ENCODE measurements at regions not wholly inside any gene's neighbourhood (a gene's known extent, or its start where the extent isn't known, plus 50 kb on each side); places are given as distances from the start of the nearest gene placed in this dataset.

GRCh38 chr1:79595931-79596330 lies 589.4 kb upstream of the ADGRL4 start:
- no peak for DNase-seq

GRCh38 chr1:79594121-79594698 lies 587.7 kb upstream of the ADGRL4 start:
- DNase-seq, result no peak

GRCh38 chr1:79592707-79593106 lies 586.2 kb upstream of the ADGRL4 start:
- no peak for DNase-seq

- DNase-seq, result no peak
Measured at GRCh38 chr1:79588719-79589118, 582.2 kb upstream of the ADGRL4 start.

- DNase-seq, result no peak
Measured at GRCh38 chr1:79587229-79587628, 580.7 kb upstream of the ADGRL4 start.

GRCh38 chr1:79585801-79586200 lies 579.3 kb upstream of the ADGRL4 start:
- no peak for DNase-seq

GRCh38 chr1:79575424-79575823 lies 568.9 kb upstream of the ADGRL4 start:
- DNase-seq, result no peak

- DNase-seq, result no peak
Measured at GRCh38 chr1:79568411-79568810, 561.9 kb upstream of the ADGRL4 start.

GRCh38 chr1:79561521-79561978 lies 555.0 kb upstream of the ADGRL4 start:
- DNase-seq, result no peak

- DNase-seq, result no peak
Measured at GRCh38 chr1:79556189-79556588, 549.7 kb upstream of the ADGRL4 start.

- DNase-seq, result no peak
Measured at GRCh38 chr1:79554688-79555087, 548.2 kb upstream of the ADGRL4 start.

- no peak for DNase-seq
Measured at GRCh38 chr1:79551321-79551720, 544.8 kb upstream of the ADGRL4 start.

GRCh38 chr1:79550402-79550801 lies 543.9 kb upstream of the ADGRL4 start:
- DNase-seq, result no peak

GRCh38 chr1:79549201-79549600 lies 542.7 kb upstream of the ADGRL4 start:
- DNase-seq, result no peak

- no peak for DNase-seq
Measured at GRCh38 chr1:79547514-79547913, 541.0 kb upstream of the ADGRL4 start.

- no peak for DNase-seq
Measured at GRCh38 chr1:79543394-79543793, 536.9 kb upstream of the ADGRL4 start.

- DNase-seq, result no peak
Measured at GRCh38 chr1:79539001-79539400, 532.5 kb upstream of the ADGRL4 start.

- DNase-seq, result no peak
Measured at GRCh38 chr1:79532555-79532954, 526.0 kb upstream of the ADGRL4 start.

- no peak for DNase-seq
Measured at GRCh38 chr1:79531790-79532189, 525.3 kb upstream of the ADGRL4 start.

GRCh38 chr1:79530476-79530875 lies 523.9 kb upstream of the ADGRL4 start:
- DNase-seq, result no peak

- no peak for DNase-seq
Measured at GRCh38 chr1:79530055-79530454, 523.5 kb upstream of the ADGRL4 start.

- no peak for DNase-seq
Measured at GRCh38 chr1:79524126-79524525, 517.6 kb upstream of the ADGRL4 start.

- DNase-seq, result no peak
Measured at GRCh38 chr1:79519084-79519760, 512.7 kb upstream of the ADGRL4 start.

- no peak for DNase-seq
Measured at GRCh38 chr1:79517470-79518224, 511.1 kb upstream of the ADGRL4 start.

Measured in suppressor macrophage treated with lipopolysaccharide for 4 hours (primary cell).